Type B pancreatic cell (in vitro differentiated cells): ENCODE measurements at regions not wholly inside any gene's neighbourhood (a gene's known extent, or its start where the extent isn't known, plus 50 kb on each side); places are given as distances from the start of the nearest gene placed in this dataset.

Experiments used
- DNase-seq: peaks from one replicate; pipeline ENCODE4 v3.0.0; 2021; ENCODE audit warnings: mixed read lengths; ENCODE audit not compliant: unreplicated experiment; ENCODE audit errors: extremely low spot score
- H3K27ac Mint-ChIP-seq: 2 replicates; pipeline ENCODE4 v1.8.0; 2021; ENCODE audit warnings: mild to moderate bottlenecking, mixed read lengths
- H3K27me3 Mint-ChIP-seq: 2 replicates; pipeline ENCODE4 v1.8.0; 2021; ENCODE audit warnings: mixed read lengths
- H3K36me3 Mint-ChIP-seq: 2 replicates; pipeline ENCODE4 v1.8.0; 2021; ENCODE audit warnings: mixed read lengths
- H3K4me1 Mint-ChIP-seq: one replicate; pipeline ENCODE4 v1.8.0; 2021; ENCODE audit warnings: mixed read lengths; ENCODE audit not compliant: unreplicated experiment
- H3K4me3 Mint-ChIP-seq: 2 replicates; pipeline ENCODE4 v1.8.0; 2021; ENCODE audit warnings: mild to moderate bottlenecking, mixed read lengths
- H3K9me3 Mint-ChIP-seq: 2 replicates; pipeline ENCODE4 v1.8.0; 2021; ENCODE audit warnings: mixed read lengths
- CTCF ChIP-seq: fragments of 200-600 bp; sonication (generic); conservative IDR thresholded peaks from 2 replicates; pipeline ENCODE4 v1.5.0; 2021; ENCODE audit warnings: antibody characterized with exemption, mild to moderate bottlenecking

GRCh38 chr6:105510746-105511145 is 107.9 kb upstream of the PREP start:
- Mint-ChIP-seq H3K4me1 (peaks cover 17% of the 10 kb centered on the region), H3K36me3 (no peaks in the 10 kb centered on the region), H3K4me3 (no peak overlapping the region), H3K27me3 (peaks cover 4% of the 10 kb centered on the region), H3K27ac (no peak overlapping the region), H3K9me3 (no peaks in the 10 kb centered on the region)
- no peak for TF ChIP-seq CTCF
- no peak for DNase-seq

- H3K27ac Mint-ChIP-seq = no peak overlapping the region
- no peaks in the 10 kb centered on the region for H3K9me3 Mint-ChIP-seq
- peaks cover 17% of the 10 kb centered on the region for H3K4me1 Mint-ChIP-seq
- H3K4me3 Mint-ChIP-seq = peak overlapping the region; percentile 6
- no peaks in the 10 kb centered on the region for H3K36me3 Mint-ChIP-seq
- peak; percentile 54 for TF ChIP-seq CTCF
- H3K27me3 Mint-ChIP-seq = peaks cover 4% of the 10 kb centered on the region
- DNase-seq = no peak
Observed at GRCh38 chr6:105509506-105510331, 106.8 kb upstream of the PREP start.

GRCh38 chr6:105507811-105508210 is 104.9 kb upstream of the PREP start:
- no peak for TF ChIP-seq CTCF
- Mint-ChIP-seq H3K4me1 (peaks cover 17% of the 10 kb centered on the region), H3K36me3 (no peaks in the 10 kb centered on the region), H3K27me3 (peaks cover 4% of the 10 kb centered on the region), H3K27ac (no peak overlapping the region), H3K4me3 (no peak overlapping the region), H3K9me3 (no peaks in the 10 kb centered on the region)
- DNase-seq = no peak

- Mint-ChIP-seq H3K27ac (no peak overlapping the region), H3K36me3 (no peaks in the 10 kb centered on the region), H3K9me3 (no peaks in the 10 kb centered on the region), H3K4me3 (no peak overlapping the region), H3K27me3 (peaks cover 5% of the 10 kb centered on the region), H3K4me1 (peaks cover 11% of the 10 kb centered on the region)
- TF ChIP-seq CTCF = no peak
- no peak for DNase-seq
Observed at GRCh38 chr6:105504706-105505105, 101.8 kb upstream of the PREP start.

- Mint-ChIP-seq H3K9me3 (no peaks in the 10 kb centered on the region), H3K4me1 (peaks cover 6% of the 10 kb centered on the region), H3K27ac (no peak overlapping the region), H3K4me3 (no peak overlapping the region), H3K36me3 (no peaks in the 10 kb centered on the region), H3K27me3 (peaks cover 5% of the 10 kb centered on the region)
- DNase-seq = no peak
- TF ChIP-seq CTCF = no peak
Observed at GRCh38 chr6:105503641-105504040, 100.8 kb upstream of the PREP start.
